Fibroblast of skin of abdomen (primary cell): ENCODE measurements at regions not wholly inside any gene's neighbourhood (a gene's known extent, or its start where the extent isn't known, plus 50 kb on each side); places are given as distances from the start of the nearest gene placed in this dataset.
"Not testable (repeated sequence)": the region's sequence is repeated elsewhere in the genome, so short reads cannot be mapped to it uniquely, and the experiment has no call there.

Experiments used
- DNase-seq: peaks from one replicate; pipeline ENCODE4 v3.0.0-alpha.2; 2013

DNA sequence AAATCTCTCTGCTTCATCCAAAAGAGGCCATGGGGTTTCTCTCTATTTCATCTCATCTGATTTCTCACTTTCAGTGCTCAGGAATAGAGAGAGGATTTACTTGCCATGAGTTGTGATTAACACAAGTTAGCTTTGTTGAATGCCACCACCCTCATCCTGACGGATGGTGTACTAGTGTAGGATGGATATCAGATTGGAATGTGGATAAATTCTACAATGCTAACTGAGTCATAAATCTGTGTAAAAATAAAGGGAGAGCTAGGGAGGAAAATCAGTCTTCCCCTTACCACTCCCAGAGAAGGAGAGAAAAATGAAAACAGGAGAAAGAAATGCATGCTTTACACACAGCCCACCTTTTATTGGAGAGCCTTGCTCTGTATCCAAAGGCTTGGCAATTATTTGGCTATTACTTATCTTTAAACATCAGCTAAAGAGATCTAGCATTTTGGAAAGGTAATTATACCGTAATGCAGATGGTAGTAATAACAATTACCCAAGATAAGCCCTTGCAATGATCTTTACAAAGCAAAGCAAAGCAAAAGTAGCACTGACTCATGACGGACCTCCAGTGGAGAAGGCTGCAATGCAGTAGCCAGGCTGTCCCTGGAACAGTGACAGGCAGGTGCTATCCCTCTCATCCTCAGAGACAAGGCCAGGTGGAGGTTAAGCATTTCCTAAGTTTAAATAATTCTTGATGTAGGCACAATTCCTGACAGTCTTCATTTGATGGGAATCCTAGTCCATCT is 306.3 kb upstream of the PPARGC1A start:
- no peak for DNase-seq

DNA sequence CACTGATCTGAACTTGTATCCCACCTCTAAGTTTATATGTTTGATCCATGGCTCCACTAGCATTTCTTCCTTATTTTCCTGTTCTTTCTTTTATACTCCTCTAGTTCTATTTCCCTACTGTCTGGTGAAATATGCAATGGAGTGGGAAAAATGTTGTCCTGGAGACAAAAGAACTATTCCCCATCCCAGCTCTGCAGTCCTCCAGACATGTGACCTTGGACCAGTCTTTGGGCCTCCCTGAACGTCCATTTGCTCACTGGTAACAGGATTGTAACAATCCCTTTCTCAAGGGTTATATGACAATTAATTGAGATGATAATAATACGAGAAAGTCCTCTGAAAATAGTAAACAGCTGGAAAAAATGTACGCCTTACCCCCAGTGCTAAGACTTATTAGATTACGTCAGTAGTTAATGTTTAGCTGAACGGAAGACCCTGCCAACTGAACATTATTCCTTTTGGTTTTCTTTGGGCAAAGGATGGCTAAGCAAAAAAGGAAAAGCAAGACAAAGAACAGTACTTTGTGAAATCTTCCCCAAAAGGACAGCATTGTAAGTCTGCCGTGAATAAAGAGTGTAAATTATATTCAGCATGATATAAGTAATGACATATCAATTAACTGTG is 302.3 kb upstream of the PPARGC1A start:
- DNase-seq: no peak

DNA sequence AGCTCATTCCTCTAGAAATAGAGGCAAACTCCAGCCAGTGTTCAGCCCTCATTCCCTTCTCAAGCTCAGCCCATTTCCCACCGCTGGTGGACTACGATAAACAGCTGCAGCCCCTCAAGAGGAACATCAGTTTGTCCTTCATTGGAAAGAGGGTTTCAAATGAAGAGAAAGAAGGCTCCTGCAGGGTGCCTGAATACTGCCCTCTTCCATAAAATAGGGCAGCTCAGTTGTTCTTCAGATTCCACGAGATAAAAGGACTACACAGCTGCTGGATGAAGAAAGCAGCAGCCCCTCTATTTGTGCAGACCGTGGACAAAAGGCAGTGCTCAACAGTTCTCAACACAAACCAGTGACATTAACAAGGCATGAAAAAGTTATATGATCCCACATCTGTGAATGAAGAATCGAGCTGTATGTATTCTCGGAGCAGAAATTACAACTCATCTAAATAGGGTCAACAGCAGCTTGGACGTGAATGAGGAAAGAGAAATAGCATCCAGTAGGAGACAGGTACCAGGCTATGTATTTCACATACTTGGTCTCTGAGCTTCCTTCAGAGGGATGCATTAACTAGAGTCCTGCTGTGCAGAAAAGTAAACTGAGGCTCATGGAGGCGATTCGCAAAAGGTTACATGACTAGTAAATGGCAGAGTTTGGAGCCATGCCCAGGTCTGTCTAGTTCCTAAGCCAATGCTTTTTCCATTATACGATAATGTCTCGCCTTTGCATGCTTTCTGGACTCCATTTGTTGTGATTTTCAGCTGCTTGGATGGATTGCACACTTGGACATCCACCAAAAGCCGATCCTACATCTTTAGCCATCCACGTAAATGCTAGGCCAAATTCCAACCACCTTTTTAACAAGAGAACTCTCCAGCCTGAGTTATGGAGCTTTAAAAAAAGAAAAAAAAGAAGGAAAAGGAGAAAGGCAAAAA is 301.2 kb upstream of the PPARGC1A start:
- no peak for DNase-seq

DNA sequence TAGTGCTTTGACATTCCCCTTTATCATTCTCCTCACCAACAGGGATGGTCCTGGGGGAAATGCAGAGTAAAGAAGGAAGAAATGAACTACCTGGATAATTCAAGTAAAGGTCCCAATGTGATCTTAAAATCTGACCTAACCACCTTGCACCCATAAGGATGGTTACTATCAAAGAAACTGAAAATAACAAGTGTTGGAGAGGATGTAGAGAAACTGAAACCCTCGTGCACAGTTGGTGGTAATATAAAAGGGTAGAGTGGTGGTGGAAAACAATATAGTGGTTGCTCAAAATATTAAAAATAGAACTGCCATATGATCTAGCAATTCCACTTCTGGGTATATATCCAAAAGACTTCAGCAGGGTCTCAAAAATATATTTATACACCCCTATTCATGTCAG is 298.6 kb upstream of the PPARGC1A start:
- no peak for DNase-seq

DNA sequence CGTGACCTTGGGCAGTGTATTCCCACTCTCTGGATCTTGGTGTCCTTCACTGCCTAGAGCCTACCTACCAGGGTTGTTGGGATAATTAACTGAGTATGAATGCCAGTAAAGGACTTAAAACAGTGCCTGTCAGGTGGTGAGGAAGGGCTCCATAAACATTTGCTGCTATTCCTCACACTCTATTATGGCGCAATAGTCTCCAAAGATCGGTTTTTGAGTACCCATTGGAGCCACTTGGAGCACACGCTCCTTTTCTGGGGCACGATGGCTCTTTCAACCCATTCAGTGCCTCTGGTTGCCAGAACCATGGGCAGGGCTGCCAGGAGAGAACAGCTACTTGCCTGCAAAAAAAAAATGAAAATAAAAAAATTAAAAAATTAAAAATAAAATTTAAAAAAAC is 296.6 kb upstream of the PPARGC1A start:
- DNase-seq: no peak

DNA sequence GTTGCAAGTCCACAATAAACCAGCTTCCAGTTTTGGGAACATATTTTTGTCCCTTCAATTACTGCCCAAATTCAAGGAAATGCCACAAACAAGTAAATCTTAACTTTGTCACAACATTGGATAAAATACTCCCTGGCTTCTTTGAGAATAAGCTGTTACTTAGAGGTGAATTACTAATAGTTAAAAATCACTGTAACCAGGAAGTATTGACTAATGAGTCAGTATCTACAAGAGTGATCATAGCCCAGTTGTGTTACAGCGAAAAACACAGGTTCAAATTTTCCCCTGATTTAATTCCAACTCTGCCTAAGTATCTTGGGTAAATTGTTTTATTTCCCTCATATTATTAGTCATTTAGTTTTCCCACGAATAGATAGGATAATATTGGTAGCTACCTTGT is 291.2 kb upstream of the PPARGC1A start:
- DNase-seq: no peak

DNA sequence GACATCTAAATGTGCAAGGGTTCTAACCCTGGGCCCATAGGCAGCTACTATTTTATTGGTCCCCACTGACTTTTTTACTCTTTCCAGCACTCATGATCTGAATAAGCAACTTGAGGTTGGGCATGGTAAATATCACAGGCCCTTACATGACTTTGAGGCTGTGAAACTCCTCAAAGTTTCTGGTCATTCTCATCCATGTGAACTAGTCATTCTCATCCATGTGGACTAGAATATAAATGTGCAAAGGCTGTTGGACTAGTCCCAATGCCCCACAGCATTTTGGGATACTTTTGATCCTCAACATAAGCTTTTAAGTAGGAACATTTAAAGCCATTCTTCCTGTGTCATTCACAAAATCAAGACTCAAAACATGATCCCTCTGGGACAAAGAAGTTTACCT is 290.7 kb upstream of the PPARGC1A start:
- no peak for DNase-seq

DNA sequence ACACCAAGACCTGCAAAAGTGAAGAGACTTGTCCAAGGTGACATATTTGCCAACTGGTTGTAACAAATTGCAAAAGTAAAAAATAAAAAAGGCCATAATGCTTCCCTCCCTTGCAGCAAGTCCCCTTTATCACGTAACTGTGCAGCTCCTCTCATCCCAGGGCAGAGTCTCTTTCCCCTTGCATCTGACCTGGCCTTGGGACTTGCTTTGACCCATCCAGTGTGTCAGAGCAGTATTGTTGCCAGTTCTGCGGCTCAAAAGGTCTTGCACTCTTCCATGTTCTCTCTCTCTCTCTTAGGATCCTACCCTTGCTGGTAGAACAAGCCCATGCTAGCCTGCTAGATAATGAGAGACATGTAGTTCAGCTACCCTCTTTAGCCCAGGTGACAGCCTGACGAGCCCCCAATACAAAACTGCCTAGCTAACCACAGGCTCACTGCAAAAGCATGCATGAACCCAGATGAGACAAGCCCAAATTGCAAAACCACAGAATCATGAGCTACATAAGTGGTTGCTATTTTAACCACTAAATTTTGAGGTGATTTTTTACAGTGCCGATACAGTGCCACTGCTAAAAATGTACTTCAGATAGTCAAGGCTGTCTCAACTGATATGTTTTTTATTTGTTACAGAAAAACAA is 289.5 kb upstream of the PPARGC1A start:
- no peak for DNase-seq

DNA sequence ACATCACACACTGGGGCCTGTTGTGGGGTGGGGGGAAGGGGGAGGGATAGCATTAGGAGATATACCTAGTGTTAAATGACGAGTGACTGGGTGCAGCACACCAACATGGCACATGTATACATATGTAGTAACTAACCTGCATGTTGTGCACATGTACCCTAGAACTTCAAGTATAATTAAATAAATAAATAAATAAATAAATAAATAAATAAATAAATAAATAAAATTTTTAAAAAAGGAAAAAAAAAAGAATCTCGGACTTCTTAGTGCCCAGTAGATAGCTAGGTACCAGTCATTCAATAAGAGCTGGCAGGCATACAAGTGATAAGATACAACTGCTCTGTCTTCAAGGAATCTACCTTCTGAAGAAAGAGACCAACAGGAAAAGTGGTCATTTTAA is 287.6 kb upstream of the PPARGC1A start:
- DNase-seq: not testable (repeated sequence)

DNA sequence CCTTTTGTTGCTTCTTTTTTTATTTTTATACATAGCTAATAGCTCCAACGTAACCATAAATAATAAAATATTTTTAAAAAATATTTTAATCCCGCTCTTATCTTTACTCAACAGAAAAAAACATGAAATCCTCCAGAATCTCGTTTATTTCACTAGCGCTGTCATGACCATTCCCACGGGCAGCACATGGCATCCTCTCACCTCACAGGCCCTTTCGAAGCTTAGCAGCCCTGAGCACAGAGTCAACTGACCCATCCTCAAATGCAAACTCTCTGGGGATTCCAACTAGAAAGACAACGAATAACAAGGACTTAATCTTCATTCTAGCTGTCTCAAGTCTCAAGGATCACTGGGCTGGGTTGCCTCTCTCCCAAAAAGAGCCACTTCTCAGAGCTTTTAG is 285.9 kb upstream of the PPARGC1A start:
- DNase-seq: no peak

DNA sequence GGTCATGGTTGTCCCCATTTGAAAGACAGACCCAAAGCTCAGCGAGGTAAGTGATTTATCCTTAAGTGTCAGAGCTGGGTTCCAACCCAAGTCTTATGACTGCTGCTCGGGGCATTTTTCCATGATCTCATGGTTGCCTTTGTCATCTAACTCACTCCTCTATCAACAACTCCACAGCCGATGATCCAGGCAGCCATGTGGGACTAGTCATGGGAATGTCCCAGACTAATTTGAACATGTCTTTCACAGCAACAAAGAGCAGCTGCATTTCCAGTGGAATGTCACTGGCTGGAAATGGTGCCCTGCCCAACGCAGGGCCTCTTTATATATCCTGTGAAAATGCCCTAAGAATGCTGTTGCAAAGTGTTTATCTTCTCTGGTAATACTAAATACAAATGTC is 284.8 kb upstream of the PPARGC1A start:
- no peak for DNase-seq

DNA sequence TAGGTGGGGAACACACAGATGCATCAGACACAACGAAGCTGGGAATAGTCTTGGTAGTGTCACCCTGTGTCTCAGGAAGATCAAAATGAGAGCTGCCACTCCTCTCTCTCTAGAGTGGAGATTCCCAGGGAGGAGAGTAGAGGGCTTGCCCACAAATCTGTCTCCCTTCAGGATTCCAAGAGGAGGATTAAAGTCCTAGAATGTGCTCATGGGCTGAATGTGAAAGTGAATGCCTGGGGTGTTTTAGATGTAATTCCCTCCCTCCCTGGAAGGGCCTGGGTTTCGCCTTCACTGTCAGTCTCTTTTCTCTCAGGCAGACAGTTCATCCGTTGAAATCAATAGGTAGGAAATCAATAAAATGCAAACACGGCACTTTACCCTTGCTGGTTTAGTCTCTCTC is 282.6 kb upstream of the PPARGC1A start:
- no peak for DNase-seq

DNA sequence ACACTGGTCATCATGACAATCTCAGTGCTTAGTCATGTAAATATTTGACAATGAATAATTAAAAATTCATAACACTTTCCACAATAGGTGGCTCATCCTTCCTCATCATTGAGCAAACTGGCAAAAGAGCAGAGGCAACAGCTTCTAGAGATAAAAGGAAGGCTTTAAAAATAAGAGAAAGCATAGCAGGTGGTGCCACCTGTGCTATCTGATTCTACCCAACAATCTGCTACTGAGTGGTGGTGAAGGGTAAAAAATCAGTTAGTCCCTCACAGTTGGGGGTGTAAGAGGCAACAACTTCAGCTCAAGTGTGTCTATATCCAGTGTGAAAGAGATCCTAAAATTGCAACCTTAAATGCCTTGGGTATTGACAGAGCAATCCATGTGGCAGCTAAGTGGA is 280.1 kb upstream of the PPARGC1A start:
- no peak for DNase-seq

DNA sequence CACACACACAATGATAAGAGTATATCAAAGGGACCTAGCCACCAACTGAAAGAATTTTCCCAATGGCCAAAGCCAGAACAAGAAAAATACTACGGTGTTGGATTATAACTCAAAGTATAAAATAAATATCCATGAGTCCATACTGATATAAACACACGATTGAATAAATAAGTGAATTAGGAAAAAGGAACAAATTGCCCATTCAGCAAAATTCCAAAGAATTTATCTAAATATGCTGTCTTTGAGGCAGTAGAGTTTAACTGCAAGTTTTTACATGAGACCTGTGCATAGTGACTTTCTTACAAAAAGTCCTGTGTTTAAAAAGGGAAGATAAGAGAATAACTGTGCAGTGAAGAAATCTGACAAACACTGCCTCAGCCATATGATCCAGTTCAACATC is 278.8 kb upstream of the PPARGC1A start:
- DNase-seq: no peak

DNA sequence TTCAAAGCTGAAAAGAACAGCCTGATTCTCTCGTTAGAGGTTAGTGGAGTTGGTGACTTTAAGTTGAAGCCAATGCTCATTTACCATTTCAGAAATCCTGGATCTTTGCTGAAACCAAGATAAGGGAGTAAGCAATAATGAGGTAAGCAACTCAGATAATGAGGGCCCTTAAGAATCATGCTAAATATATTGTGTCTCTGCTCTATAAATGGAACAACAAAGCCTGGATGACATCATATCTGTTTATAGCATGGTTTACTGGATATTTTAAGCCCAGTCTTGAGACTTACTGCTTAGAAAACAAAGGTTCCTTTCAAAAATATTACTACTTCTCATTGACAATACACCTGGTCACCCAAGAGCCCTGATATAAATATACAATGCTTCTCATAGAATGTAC is 276.7 kb upstream of the PPARGC1A start:
- DNase-seq: no peak

DNA sequence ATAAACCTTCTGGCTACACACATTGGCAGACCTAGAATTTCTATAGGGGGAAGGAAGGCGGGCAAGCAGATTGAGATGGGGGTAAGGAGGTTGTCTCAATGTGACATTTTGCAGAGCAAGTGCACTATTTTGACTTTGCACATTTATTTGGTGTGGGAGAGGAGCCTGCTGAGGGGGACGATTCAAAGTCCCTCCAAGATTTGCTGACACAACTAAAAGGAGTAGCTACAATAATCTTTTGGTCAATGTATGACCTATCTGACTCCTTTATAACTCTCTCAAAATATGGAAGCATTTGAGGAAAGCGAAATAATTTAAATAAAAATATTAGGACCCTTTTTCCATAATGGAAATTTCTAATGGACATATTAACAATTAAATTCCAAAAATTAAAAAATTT is 274.9 kb upstream of the PPARGC1A start:
- no peak for DNase-seq

DNA sequence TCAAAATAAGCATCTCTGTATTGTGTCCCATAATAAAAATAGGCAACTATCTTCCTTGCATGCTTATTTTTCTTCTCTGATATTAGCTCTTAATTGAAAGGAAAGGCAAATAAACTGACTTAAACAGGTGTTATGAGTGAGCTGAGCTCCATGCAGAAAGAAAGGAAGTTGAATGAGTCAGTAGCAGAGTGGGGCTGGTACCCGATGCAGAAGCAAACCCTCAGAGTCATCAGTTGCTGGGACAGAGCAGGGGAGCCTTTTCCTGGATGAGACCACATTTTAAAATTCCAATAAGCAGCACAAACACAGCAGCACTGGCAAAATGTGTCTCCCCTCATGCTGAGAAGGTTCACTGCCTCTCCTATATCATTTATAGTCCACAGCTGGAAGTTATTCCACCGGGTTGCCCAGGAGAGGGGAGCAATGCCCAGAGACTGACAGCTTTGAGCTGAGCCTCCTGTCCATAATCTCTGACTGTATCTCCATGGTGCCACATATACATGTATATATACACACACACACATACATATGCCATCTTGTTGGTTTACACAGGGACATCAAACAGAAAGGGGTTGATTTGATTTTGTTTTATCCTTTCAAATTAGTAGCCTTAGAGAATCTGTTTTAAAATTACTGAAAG is 274.3 kb upstream of the PPARGC1A start:
- no peak for DNase-seq

DNA sequence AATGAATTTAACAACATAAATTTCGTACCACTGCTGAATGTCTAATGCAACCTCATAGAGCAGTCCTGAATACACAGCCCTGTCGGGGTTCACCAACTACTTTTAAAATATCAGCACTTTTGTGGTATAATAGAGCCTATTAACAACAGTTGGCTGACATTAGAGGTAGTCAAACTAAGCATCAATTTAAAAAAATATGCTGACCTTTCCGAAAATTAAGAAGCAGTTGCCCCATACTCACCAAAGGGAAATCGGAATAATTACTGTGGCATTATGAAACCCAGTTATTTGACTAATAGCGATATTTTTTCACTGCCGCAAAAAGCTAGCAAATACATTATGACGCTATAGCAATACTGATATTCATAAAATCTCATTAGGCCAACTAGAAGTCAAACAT is 273.5 kb upstream of the PPARGC1A start:
- no peak for DNase-seq

DNA sequence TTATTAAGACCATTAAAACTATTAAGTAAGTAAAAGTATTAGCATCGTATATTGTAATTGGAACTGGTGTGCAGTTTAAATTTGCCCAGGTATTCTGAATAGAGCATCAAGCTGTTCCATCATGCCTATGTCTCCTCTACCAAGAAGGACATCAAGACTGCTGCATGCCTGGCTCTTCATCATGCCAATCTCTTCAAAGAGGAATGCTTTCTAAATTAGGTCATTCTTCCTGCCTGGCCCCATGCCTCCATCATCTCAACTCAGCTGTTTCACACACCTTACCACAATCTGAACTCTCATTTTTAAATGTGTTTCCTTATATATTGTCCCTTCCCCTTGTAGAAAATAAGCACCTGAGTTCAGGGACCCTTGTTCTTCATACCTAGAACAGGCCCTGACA is 270.5 kb upstream of the PPARGC1A start:
- no peak for DNase-seq

DNA sequence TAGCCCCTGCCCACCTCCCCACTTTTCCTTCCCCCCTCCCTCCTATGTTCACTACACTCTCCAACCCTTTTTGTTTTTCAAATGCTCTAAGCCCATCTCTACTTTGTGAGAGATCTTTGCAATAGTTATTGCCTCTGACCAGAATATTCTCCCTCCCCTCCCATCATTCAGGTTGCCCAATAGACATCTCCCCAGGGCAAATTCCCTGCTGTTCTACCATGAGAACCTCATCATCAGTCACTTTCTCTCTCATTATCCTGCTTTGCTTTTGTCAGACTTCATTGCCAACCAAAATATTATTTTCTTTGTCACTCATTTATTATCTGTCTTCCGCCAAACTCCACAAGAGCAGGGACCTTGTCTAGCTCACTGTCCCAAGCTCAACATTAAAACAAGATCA is 268.2 kb upstream of the PPARGC1A start:
- no peak for DNase-seq

DNA sequence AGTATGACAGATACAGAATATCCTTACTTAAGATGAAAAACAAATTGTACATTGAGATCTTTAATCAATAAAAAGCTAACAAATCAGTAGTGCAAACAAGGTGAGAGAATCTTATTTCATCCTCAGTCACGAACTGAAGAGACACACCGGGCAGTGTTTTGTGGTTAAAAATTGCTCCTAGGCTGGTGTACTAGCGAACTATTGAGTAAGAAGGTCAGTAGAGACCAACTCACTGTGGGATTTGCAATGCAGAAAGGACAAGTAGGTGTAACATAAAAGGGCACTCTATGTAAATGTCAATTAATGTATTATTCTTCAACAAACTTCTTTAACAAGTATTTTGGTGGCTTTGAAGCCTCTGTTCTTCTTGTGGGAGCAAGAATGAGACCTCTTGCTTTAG is 260.2 kb upstream of the PPARGC1A start:
- DNase-seq: no peak

DNA sequence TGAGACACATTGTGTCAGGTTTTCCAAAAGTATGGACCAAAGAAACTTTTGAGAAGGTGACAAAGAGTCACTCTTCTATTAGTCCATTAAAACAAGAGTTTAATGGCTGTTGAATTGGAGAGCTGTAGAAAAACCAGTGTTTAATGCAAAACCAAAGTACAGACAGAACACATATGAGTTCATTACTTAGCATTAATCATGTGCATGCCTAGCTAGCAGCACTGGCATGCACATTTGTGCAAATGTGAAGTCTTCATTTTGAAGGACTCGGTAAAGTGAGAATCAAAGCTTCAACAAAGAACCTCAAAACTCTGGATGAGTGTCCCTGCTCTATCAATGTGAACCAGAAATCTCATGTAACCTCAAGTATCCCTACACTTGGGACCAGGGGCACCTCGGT is 256.3 kb upstream of the PPARGC1A start:
- no peak for DNase-seq

DNA sequence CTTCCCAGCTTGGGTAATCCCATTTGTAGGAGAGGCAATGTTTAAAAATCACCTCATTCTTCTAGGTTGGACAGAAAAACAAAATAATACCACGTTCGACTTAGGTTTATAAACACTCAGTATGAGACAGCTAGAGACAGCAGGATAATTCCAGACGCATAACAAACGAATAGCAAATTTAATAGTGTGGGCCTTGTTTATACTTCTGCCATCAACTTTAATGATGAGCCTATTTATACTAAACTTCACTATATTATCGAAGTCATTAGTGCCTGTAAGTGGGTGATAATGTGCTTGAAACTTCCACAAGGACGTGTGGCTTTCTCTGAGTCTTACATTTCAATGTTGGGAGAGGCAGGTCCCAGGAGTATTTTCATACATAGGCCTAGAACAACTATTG is 255.7 kb upstream of the PPARGC1A start:
- no peak for DNase-seq
